ENCODE measurements at regions not wholly inside any gene's neighbourhood (a gene's known extent, or its start where the extent isn't known, plus 50 kb on each side); places are given as distances from the start of the nearest gene placed in this dataset.
"Not testable (repeated sequence)": the region's sequence is repeated elsewhere in the genome, so short reads cannot be mapped to it uniquely, and the experiment has no call there.

GRCh38 chr4:116272336-116272735, 813.0 kb downstream of the TRAM1L1 start:
- peaks cover 3 to 10% (median 7%) of the 10 kb centered on the region in 3 donors for H3K9me3 ChIP-seq (ENCODE audit: control insufficient read depth in 3 of 3, low read length in 3 of 3)
- H3K4me3 ChIP-seq (ENCODE audit: low read length in 3 of 3), result no peak overlapping the region
- H3K4me1 ChIP-seq (ENCODE audit: control insufficient read depth in 3 of 3, insufficient read depth in 3 of 3, low read length in 3 of 3), result no peaks in the 10 kb centered on the region
- no peak overlapping the region for H3K27ac ChIP-seq (ENCODE audit: low read depth, low read length)
- no peaks in the 10 kb centered on the region for H3K27me3 ChIP-seq (ENCODE audit: control insufficient read depth in 3 of 3, insufficient read depth in 3 of 3, low read length in 3 of 3)
- H3K36me3 ChIP-seq (ENCODE audit: control insufficient read depth in 3 of 3, insufficient read depth in 3 of 3, low read length in 3 of 3), result no peaks in the 10 kb centered on the region
- no peak overlapping the region for H3K9ac ChIP-seq (ENCODE audit: low read depth in 1 of 3, low read length in 3 of 3)

DNA sequence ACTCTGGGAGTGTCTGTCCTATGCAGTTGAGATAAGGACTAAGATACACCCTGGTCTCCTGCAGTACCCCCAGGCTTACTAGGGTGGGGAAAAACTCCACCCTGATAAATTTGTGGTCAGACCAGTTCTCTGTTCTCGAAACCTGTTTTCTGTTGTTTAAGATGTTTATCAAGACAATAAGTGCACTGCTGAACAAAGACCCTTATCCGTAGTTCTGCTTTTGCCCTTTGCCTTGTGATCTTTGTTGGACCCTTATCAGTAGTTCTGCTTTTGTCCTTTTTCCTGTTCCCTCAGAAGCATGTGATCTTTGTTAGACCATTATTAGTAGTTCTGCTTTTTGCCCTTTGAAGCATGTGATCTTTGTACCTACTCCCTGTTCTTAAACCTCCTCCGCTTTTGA, 824.4 kb downstream of the TRAM1L1 start:
- not testable (repeated sequence) for H3K4me3 ChIP-seq (ENCODE audit: low read length in 3 of 3); H3K36me3 ChIP-seq (ENCODE audit: control insufficient read depth in 3 of 3, insufficient read depth in 3 of 3, low read length in 3 of 3); H3K4me1 ChIP-seq (ENCODE audit: control insufficient read depth in 3 of 3, insufficient read depth in 3 of 3, low read length in 3 of 3); H3K9ac ChIP-seq (ENCODE audit: low read depth in 1 of 3, low read length in 3 of 3); H3K27me3 ChIP-seq (ENCODE audit: control insufficient read depth in 3 of 3, insufficient read depth in 3 of 3, low read length in 3 of 3); H3K27ac ChIP-seq (ENCODE audit: low read depth, low read length); H3K9me3 ChIP-seq (ENCODE audit: control insufficient read depth in 3 of 3, low read length in 3 of 3)

DNA sequence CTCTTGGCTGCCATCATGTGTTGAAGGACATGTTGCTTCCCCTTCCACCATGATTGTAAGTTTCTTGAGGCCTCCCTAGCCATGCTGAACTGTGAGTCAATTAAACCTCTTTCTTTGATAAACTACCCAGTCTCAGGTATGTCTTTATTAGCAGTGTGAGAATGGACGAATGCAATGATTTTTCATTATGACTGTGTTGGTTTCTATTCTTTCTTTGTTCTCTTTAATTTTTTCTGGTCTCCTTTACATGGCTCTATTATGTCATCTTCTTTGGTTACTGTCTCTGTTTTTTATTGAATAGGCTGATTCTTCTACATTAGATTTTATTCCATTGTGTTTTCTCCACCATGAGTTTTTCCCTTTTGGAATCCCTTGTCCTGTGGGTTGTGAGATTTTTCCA, 840.6 kb downstream of the TRAM1L1 start:
- H3K27ac ChIP-seq (ENCODE audit: low read depth, low read length), result no peak overlapping the region
- no peak overlapping the region for H3K4me3 ChIP-seq (ENCODE audit: low read length in 3 of 3)
- no peaks in the 10 kb centered on the region for H3K36me3 ChIP-seq (ENCODE audit: control insufficient read depth in 3 of 3, insufficient read depth in 3 of 3, low read length in 3 of 3)
- H3K9me3 ChIP-seq (ENCODE audit: control insufficient read depth in 3 of 3, low read length in 3 of 3), result no peaks in the 10 kb centered on the region
- H3K4me1 ChIP-seq (ENCODE audit: control insufficient read depth in 3 of 3, insufficient read depth in 3 of 3, low read length in 3 of 3), result no peaks in the 10 kb centered on the region
- no peak overlapping the region for H3K9ac ChIP-seq (ENCODE audit: low read depth in 1 of 3, low read length in 3 of 3)
- H3K27me3 ChIP-seq (ENCODE audit: control insufficient read depth in 3 of 3, insufficient read depth in 3 of 3, low read length in 3 of 3), result no peaks in the 10 kb centered on the region

GRCh38 chr4:116243431-116243830, 841.9 kb downstream of the TRAM1L1 start:
- no peak overlapping the region for H3K4me3 ChIP-seq (ENCODE audit: low read length in 3 of 3)
- no peaks in the 10 kb centered on the region for H3K27me3 ChIP-seq (ENCODE audit: control insufficient read depth in 3 of 3, insufficient read depth in 3 of 3, low read length in 3 of 3)
- H3K9ac ChIP-seq (ENCODE audit: low read depth in 1 of 3, low read length in 3 of 3), result no peak overlapping the region
- H3K36me3 ChIP-seq (ENCODE audit: control insufficient read depth in 3 of 3, insufficient read depth in 3 of 3, low read length in 3 of 3), result no peaks in the 10 kb centered on the region
- H3K9me3 ChIP-seq (ENCODE audit: control insufficient read depth in 3 of 3, low read length in 3 of 3), result no peaks in the 10 kb centered on the region
- H3K4me1 ChIP-seq (ENCODE audit: control insufficient read depth in 3 of 3, insufficient read depth in 3 of 3, low read length in 3 of 3), result no peaks in the 10 kb centered on the region
- no peak overlapping the region for H3K27ac ChIP-seq (ENCODE audit: low read depth, low read length)

- Histone ChIP-seq H3K4me1 (ENCODE audit: control insufficient read depth in 3 of 3, insufficient read depth in 3 of 3, low read length in 3 of 3) (no peaks in the 10 kb centered on the region), H3K27me3 (ENCODE audit: control insufficient read depth in 3 of 3, insufficient read depth in 3 of 3, low read length in 3 of 3) (no peaks in the 10 kb centered on the region), H3K36me3 (ENCODE audit: control insufficient read depth in 3 of 3, insufficient read depth in 3 of 3, low read length in 3 of 3) (no peaks in the 10 kb centered on the region), H3K4me3 (ENCODE audit: low read length in 3 of 3) (no peak overlapping the region), H3K27ac (ENCODE audit: low read depth, low read length) (no peak overlapping the region), H3K9me3 (ENCODE audit: control insufficient read depth in 3 of 3, low read length in 3 of 3) (no peaks in the 10 kb centered on the region), H3K9ac (ENCODE audit: low read depth in 1 of 3, low read length in 3 of 3) (no peak overlapping the region)
These were observed 851.4 kb downstream of the TRAM1L1 start for GRCh38 chr4:116233971-116234370.

DNA sequence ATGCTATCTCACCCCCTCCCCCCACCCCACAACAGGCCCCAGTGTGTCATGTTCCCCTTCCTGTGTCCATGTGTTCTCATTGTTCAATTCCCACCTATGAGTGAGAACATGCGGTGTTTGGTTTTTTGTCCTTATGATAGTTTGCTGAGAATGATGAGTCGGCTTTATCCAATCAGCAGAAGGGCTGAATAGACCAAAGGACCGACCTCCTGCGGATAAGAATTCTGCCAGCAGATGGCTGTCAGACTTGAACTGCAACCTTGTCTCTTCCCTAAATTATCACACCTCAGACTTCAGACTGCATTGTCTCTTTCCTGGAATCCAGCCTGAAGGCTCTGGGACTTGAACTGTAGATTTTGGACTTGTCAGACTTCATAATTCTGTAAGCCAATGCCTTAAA, 853.4 kb downstream of the TRAM1L1 start:
- not testable (repeated sequence) for H3K36me3 ChIP-seq (ENCODE audit: control insufficient read depth in 3 of 3, insufficient read depth in 3 of 3, low read length in 3 of 3); H3K27me3 ChIP-seq (ENCODE audit: control insufficient read depth in 3 of 3, insufficient read depth in 3 of 3, low read length in 3 of 3); H3K27ac ChIP-seq (ENCODE audit: low read depth, low read length); H3K9ac ChIP-seq (ENCODE audit: low read depth in 1 of 3, low read length in 3 of 3); H3K4me3 ChIP-seq (ENCODE audit: low read length in 3 of 3); H3K9me3 ChIP-seq (ENCODE audit: control insufficient read depth in 3 of 3, low read length in 3 of 3); H3K4me1 ChIP-seq (ENCODE audit: control insufficient read depth in 3 of 3, insufficient read depth in 3 of 3, low read length in 3 of 3)

GRCh38 chr4:116229420-116229819, 856.0 kb downstream of the TRAM1L1 start:
- no peaks in the 10 kb centered on the region for H3K27me3 ChIP-seq (ENCODE audit: control insufficient read depth in 3 of 3, insufficient read depth in 3 of 3, low read length in 3 of 3)
- H3K4me3 ChIP-seq (ENCODE audit: low read length in 3 of 3), result no peak overlapping the region
- H3K27ac ChIP-seq (ENCODE audit: low read depth, low read length), result no peak overlapping the region
- H3K9me3 ChIP-seq (ENCODE audit: control insufficient read depth in 3 of 3, low read length in 3 of 3), result no peaks in the 10 kb centered on the region
- H3K36me3 ChIP-seq (ENCODE audit: control insufficient read depth in 3 of 3, insufficient read depth in 3 of 3, low read length in 3 of 3), result no peaks in the 10 kb centered on the region
- no peaks in the 10 kb centered on the region for H3K4me1 ChIP-seq (ENCODE audit: control insufficient read depth in 3 of 3, insufficient read depth in 3 of 3, low read length in 3 of 3)
- no peak overlapping the region for H3K9ac ChIP-seq (ENCODE audit: low read depth in 1 of 3, low read length in 3 of 3)

- H3K9ac ChIP-seq (ENCODE audit: low read depth in 1 of 3, low read length in 3 of 3), result no peak overlapping the region
- no peaks in the 10 kb centered on the region for H3K4me1 ChIP-seq (ENCODE audit: control insufficient read depth in 3 of 3, insufficient read depth in 3 of 3, low read length in 3 of 3)
- H3K4me3 ChIP-seq (ENCODE audit: low read length in 3 of 3), result no peak overlapping the region
- H3K27ac ChIP-seq (ENCODE audit: low read depth, low read length), result no peak overlapping the region
- no peaks in the 10 kb centered on the region for H3K9me3 ChIP-seq (ENCODE audit: control insufficient read depth in 3 of 3, low read length in 3 of 3)
- H3K36me3 ChIP-seq (ENCODE audit: control insufficient read depth in 3 of 3, insufficient read depth in 3 of 3, low read length in 3 of 3), result no peaks in the 10 kb centered on the region
- no peaks in the 10 kb centered on the region for H3K27me3 ChIP-seq (ENCODE audit: control insufficient read depth in 3 of 3, insufficient read depth in 3 of 3, low read length in 3 of 3)
These were observed 862.2 kb downstream of the TRAM1L1 start for GRCh38 chr4:116223040-116223732.

DNA sequence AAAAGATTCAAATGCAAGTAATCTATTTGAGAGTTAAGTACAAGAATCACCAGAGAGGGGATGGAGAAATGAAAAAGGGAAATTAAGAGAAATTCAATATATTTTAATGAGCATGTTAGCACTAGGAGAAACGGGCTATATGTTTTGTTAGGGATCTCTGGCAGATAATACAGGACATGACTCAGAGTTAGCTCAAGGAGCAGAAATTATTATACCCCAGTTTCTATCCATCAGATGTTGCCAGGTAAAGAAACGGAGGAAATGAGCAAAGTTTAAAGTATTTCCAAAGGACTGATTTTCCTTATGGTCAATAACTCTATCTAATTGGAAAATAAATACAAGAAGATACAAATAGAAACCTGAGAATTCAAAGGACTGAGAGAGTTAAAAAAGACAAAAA, 867.6 kb downstream of the TRAM1L1 start:
- Histone ChIP-seq H3K27ac (ENCODE audit: low read depth, low read length) (no peak overlapping the region), H3K36me3 (ENCODE audit: control insufficient read depth in 3 of 3, insufficient read depth in 3 of 3, low read length in 3 of 3) (no peaks in the 10 kb centered on the region), H3K27me3 (ENCODE audit: control insufficient read depth in 3 of 3, insufficient read depth in 3 of 3, low read length in 3 of 3) (no peaks in the 10 kb centered on the region), H3K4me3 (ENCODE audit: low read length in 3 of 3) (no peak overlapping the region), H3K9ac (ENCODE audit: low read depth in 1 of 3, low read length in 3 of 3) (no peak overlapping the region), H3K9me3 (ENCODE audit: control insufficient read depth in 3 of 3, low read length in 3 of 3) (no peaks in the 10 kb centered on the region), H3K4me1 (ENCODE audit: control insufficient read depth in 3 of 3, insufficient read depth in 3 of 3, low read length in 3 of 3) (no peaks in the 10 kb centered on the region)

DNA sequence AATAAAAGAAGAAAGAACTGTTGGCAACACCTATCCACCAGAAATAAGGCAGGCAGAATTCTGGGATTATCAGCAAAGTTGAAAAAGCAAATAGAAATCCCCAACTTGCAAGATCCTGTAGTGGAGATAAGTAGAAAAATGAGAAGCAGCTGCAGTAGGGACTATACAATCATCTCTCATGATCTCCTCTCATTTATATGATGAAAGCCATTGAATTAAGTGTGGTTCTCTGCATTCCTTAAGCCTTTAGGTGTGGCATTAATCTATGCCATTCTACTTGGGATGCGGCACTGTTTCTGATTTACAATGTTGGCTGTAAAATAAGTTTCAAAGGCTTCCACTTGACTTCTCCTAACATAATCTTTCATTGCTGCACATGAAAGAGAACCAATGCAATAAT, 869.8 kb downstream of the TRAM1L1 start:
- Histone ChIP-seq H3K9ac (ENCODE audit: low read depth in 1 of 3, low read length in 3 of 3) (no peak overlapping the region), H3K27ac (ENCODE audit: low read depth, low read length) (no peak overlapping the region), H3K27me3 (ENCODE audit: control insufficient read depth in 3 of 3, insufficient read depth in 3 of 3, low read length in 3 of 3) (no peaks in the 10 kb centered on the region), H3K36me3 (ENCODE audit: control insufficient read depth in 3 of 3, insufficient read depth in 3 of 3, low read length in 3 of 3) (no peaks in the 10 kb centered on the region), H3K9me3 (ENCODE audit: control insufficient read depth in 3 of 3, low read length in 3 of 3) (no peaks in the 10 kb centered on the region), H3K4me1 (ENCODE audit: control insufficient read depth in 3 of 3, insufficient read depth in 3 of 3, low read length in 3 of 3) (no peaks in the 10 kb centered on the region), H3K4me3 (ENCODE audit: low read length in 3 of 3) (no peak overlapping the region)

DNA sequence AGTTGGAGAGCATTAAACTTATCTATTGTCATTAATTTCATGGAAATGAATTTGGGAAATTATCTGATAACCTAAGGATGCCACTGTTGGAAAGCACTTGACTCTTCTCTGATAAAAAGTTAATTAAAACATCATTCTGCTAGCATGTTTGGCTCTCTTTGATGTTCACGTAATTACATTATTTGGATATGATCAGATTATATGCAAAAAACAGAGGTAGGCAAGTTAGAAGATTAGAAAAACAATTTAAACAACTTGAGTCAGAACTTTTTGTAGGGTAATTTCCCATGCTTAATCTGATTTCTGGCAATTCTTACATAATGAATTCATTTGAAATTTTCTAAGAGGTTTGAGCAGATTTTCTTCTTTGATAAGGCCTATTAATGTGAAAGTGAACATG, 882.9 kb downstream of the TRAM1L1 start:
- H3K27ac ChIP-seq (ENCODE audit: low read depth, low read length), result no peak overlapping the region
- no peaks in the 10 kb centered on the region for H3K4me1 ChIP-seq (ENCODE audit: control insufficient read depth in 3 of 3, insufficient read depth in 3 of 3, low read length in 3 of 3)
- no peaks in the 10 kb centered on the region for H3K36me3 ChIP-seq (ENCODE audit: control insufficient read depth in 3 of 3, insufficient read depth in 3 of 3, low read length in 3 of 3)
- H3K9ac ChIP-seq (ENCODE audit: low read depth in 1 of 3, low read length in 3 of 3), result no peak overlapping the region
- H3K4me3 ChIP-seq (ENCODE audit: low read length in 3 of 3), result no peak overlapping the region
- H3K27me3 ChIP-seq (ENCODE audit: control insufficient read depth in 3 of 3, insufficient read depth in 3 of 3, low read length in 3 of 3), result no peaks in the 10 kb centered on the region
- no peaks in the 10 kb centered on the region for H3K9me3 ChIP-seq (ENCODE audit: control insufficient read depth in 3 of 3, low read length in 3 of 3)
